K562 (cell line): ENCODE measurements at regions not wholly inside any gene's neighbourhood (a gene's known extent, or its start where the extent isn't known, plus 50 kb on each side); places are given as distances from the start of the nearest gene placed in this dataset.

ENCODE experiments used
- ATAC-seq: fragments of 200-7000 bp; cut with Tn5 transposase; 3 replicates; pipeline ENCODE4 v1.9.1; 2020; ENCODE audit warnings: moderate library complexity
- BruUV-seq: library from RNA; stranded (reverse); fragments of 400-500 nt; replicated peaks from 2 replicates; lab custom pipeline; 2021; lab: Mats Ljungman, UMichigan
- CTCF ChIA-PET: fragments of 300-600 bp; formaldehyde crosslinking; extraction: SDS; loops from one replicate; lab custom pipeline; 2021; ENCODE audit warnings: low intra/inter-chr PET ratio; lab: Yijun Ruan, JAX
- POLR2A ChIA-PET: fragments of 300-600, 350-650 bp; sonication (Branson Sonifier 250); formaldehyde crosslinking; extraction: SDS; loops from one replicate; lab custom pipeline; 2021; ENCODE audit warnings: antibody characterized with exemption, inconsistent platforms; lab: Yijun Ruan, JAX
- DNase-seq, 4 experiments: peaks; one replicate each; pipeline versions ENCODE4 v3.0.0 to v3.0.0-alpha.2; 2011 to 2018; ENCODE audit warnings: low spot score in 3 of 4, mixed read lengths in 3 of 4; ENCODE audit errors: extremely low read depth in 1 of 4
- FAIRE-seq: peaks from 2 replicates; lab custom pipeline; 2011; peaks lifted over from hg19 to GRCh38; lab: Jason Lieb, UNC
- H2AFZ ChIP-seq: 2 replicates; pipeline ENCODE4 v1.6.0; 2011; ENCODE audit warnings: low read depth, low read length, control low read depth, inconsistent platforms
- H3K27ac ChIP-seq: fragments of 200-600 bp; 3 replicates; pipeline ENCODE4 v1.8.0; 2011; ENCODE audit warnings: low read depth, mild to moderate bottlenecking, control low read depth, inconsistent platforms, low read length, moderate library complexity, mixed read lengths; ENCODE audit errors: extremely low read depth
- H3K27me3 ChIP-seq, 2 experiments: fragments of 300-600 bp in 1 of 2; 2 replicates in 1 of 2; 3 replicates in 1 of 2; pipeline versions ENCODE4 v1.6.0 to v1.8.0; 2011; ENCODE audit warnings: inconsistent platforms in 2 of 2, low read length in 2 of 2, mild to moderate bottlenecking in 1 of 2, mixed read lengths in 1 of 2, moderate library complexity in 1 of 2; ENCODE audit not compliant: control insufficient read depth in 2 of 2, insufficient read depth in 2 of 2
- H3K36me3 ChIP-seq: fragments of 300-600 bp; 3 replicates; pipeline ENCODE4 v1.8.0; 2011; ENCODE audit warnings: mild to moderate bottlenecking, low read length, inconsistent platforms; ENCODE audit not compliant: control insufficient read depth, insufficient read depth
- H3K4me1 ChIP-seq, 2 experiments: fragments of 200-600 bp in 1 of 2; replicated peaks in 1 of 2; 2 replicates in 1 of 2; 3 replicates in 1 of 2; pipeline versions ENCODE4 v1.5.1 to v1.8.0; 2011; ENCODE audit warnings: inconsistent platforms in 2 of 2, low read length in 2 of 2, mild to moderate bottlenecking in 1 of 2, mixed read lengths in 1 of 2, moderate library complexity in 1 of 2; ENCODE audit not compliant: control insufficient read depth in 2 of 2, insufficient read depth in 2 of 2
- H3K4me2 ChIP-seq: 2 replicates; pipeline ENCODE4 v1.6.1; 2011; ENCODE audit warnings: low read length, control low read depth, inconsistent platforms, mixed read lengths; ENCODE audit not compliant: insufficient read depth
- H3K4me3 ChIP-seq: fragments of 200-600 bp; sonication (generic), shearing (Covaris generic); 2 replicates; pipeline ENCODE4 v1.5.1; 2016; ENCODE audit warnings: control low read depth, inconsistent platforms
- H3K79me2 ChIP-seq: fragments of 200-600 bp; 3 replicates; pipeline ENCODE4 v1.8.0; 2011; ENCODE audit warnings: low read length, inconsistent platforms; ENCODE audit not compliant: control insufficient read depth, insufficient read depth
- H3K9ac ChIP-seq, 2 experiments: 2 replicates each; pipeline versions ENCODE4 v1.6.0 to v1.6.1; 2011; ENCODE audit warnings: low read depth in 2 of 2, low read length in 2 of 2, control low read depth in 1 of 2, inconsistent platforms in 1 of 2, mild to moderate bottlenecking in 1 of 2, mixed read lengths in 1 of 2; ENCODE audit not compliant: insufficient read depth in 1 of 2
- H3K9me1 ChIP-seq: one replicate; pipeline ENCODE4 v1.6.0; 2011; ENCODE audit warnings: inconsistent platforms, mild to moderate bottlenecking, low read length, moderate library complexity; ENCODE audit not compliant: control insufficient read depth, insufficient read depth
- H3K9me3 ChIP-seq: replicated peaks from 2 replicates; pipeline ENCODE4 v1.5.1; 2011; ENCODE audit warnings: low read depth, low read length, inconsistent platforms; ENCODE audit not compliant: control insufficient read depth, insufficient read depth
- H4K20me1 ChIP-seq: replicated peaks from 2 replicates; pipeline ENCODE4 v1.6.1; 2011; ENCODE audit warnings: low read length, inconsistent platforms, mixed read lengths; ENCODE audit not compliant: control insufficient read depth, insufficient read depth
- HIVEP1 ChIP-seq: fragments of 250-450 bp; sonication (Bioruptor Pico); IDR thresholded peaks from 2 replicates; pipeline ENCODE4 v1.4.0; 2020; ENCODE audit warnings: mild to moderate bottlenecking
- ILK ChIP-seq: fragments of 450-650 bp; IDR thresholded peaks from 2 replicates; pipeline ENCODE4 v1.6.1; 2016; ENCODE audit warnings: missing genetic modification characterization, low read depth, mild to moderate bottlenecking, missing compliant biosample characterization, moderate library complexity, borderline replicate concordance
- KAT7 ChIP-seq: sonication (generic); formaldehyde crosslinking; IDR thresholded peaks from 2 replicates; pipeline ENCODE4 v1.8.0; 2022; ENCODE audit warnings: missing genetic modification reagents, mild to moderate bottlenecking, borderline replicate concordance
- KLF1 ChIP-seq: fragments of 450-650 bp; IDR thresholded peaks from 2 replicates; pipeline ENCODE4 v1.6.1; 2016; ENCODE audit warnings: missing genetic modification characterization, missing compliant biosample characterization
- MGA ChIP-seq: fragments of 450-650 bp; IDR thresholded peaks from 2 replicates; pipeline ENCODE4 v1.6.1; 2016; ENCODE audit warnings: mild to moderate bottlenecking, moderate library complexity
- NFE2 ChIP-seq: IDR thresholded peaks from 2 replicates; pipeline ENCODE4 v1.6.1; 2014; ENCODE audit warnings: antibody characterized with exemption, low read depth
- NR3C1 ChIP-seq: sonication (generic); formaldehyde crosslinking; IDR thresholded peaks from 2 replicates; pipeline ENCODE4 v1.8.1; 2022; ENCODE audit warnings: missing genetic modification reagents
- POU5F1 ChIP-seq: fragments of 150-350 bp; IDR thresholded peaks from 2 replicates; pipeline ENCODE4 v1.6.1; 2014; ENCODE audit warnings: borderline replicate concordance, low read length, low read depth, mild to moderate bottlenecking; ENCODE audit not compliant: partially characterized antibody
- SIN3A ChIP-seq, 2 experiments: fragments of 150-350 bp in 1 of 2; IDR thresholded peaks; 2 replicates each; pipeline ENCODE4 v1.6.1; 2011 to 2016; ENCODE audit warnings: borderline replicate concordance in 2 of 2, low read depth in 2 of 2, low read length in 2 of 2, mild to moderate bottlenecking in 2 of 2, moderate library complexity in 2 of 2; ENCODE audit not compliant: control insufficient read depth in 1 of 2
- SNIP1 ChIP-seq: fragments of 450-650 bp; IDR thresholded peaks from 2 replicates; pipeline ENCODE4 v1.7.1; 2017; ENCODE audit warnings: low read depth, mild to moderate bottlenecking
- TCFL5 ChIP-seq: fragments of 250-450 bp; sonication (Bioruptor Pico); conservative IDR thresholded peaks from 2 replicates; pipeline ENCODE4 v1.6.1; 2021; ENCODE audit warnings: mild to moderate bottlenecking, moderate library complexity, matching md5 sums
- TRIM24 ChIP-seq, 2 experiments: fragments of 450-650 bp; IDR thresholded peaks; 2 replicates each; pipeline ENCODE4 v1.6.1; 2016
- XRCC4 ChIP-seq: IDR thresholded peaks from one replicate; pipeline ENCODE4 v1.6.1; 2011; ENCODE audit not compliant: insufficient read depth, insufficient read length; ENCODE audit errors: extremely low read depth
- ZNF282 ChIP-seq: sonication (generic); formaldehyde crosslinking; IDR thresholded peaks from 2 replicates; pipeline ENCODE4 v1.8.1; 2023; ENCODE audit warnings: missing genetic modification reagents
- ZNF717 ChIP-seq: fragments of 250-450 bp; sonication (Bioruptor Pico); IDR thresholded peaks from 2 replicates; pipeline ENCODE4 v1.5.0; 2021
- in situ Hi-C: fragments of 300-500 bp; cut with MboI; formaldehyde crosslinking; loops from 4 replicates; pipeline ENCODE4 v1.15.0; 2018; ENCODE audit warnings: inconsistent platforms, mixed read lengths
- intact Hi-C: fragments of 100-400 bp; cut with micrococcal nuclease; formaldehyde crosslinking; loops from 2 replicates; pipeline ENCODE4 v1.14.2; 2022

- DNase-seq (no peak), ATAC-seq (no peak), FAIRE-seq (no peak)
- H3K4me3 ChIP-seq = no peak overlapping the region
- H3K9ac ChIP-seq = no peak overlapping the region
- H3K27me3 ChIP-seq = no peaks in the 10 kb centered on the region
- no peaks in the 10 kb centered on the region for H3K36me3 ChIP-seq
- BruUV-seq = no TSS peak
- no peaks in the 10 kb centered on the region for H3K79me2 ChIP-seq
- POLR2A ChIA-PET = no interaction called here
- H3K9me3 ChIP-seq = no peaks in the 10 kb centered on the region
- no peak overlapping the region for H2AFZ ChIP-seq
- H3K4me1 ChIP-seq = no peaks in the 10 kb centered on the region
- CTCF ChIA-PET = no interaction called here
- H4K20me1 ChIP-seq = no peaks in the 10 kb centered on the region
- no peak overlapping the region for H3K4me2 ChIP-seq
- no peak overlapping the region for H3K27ac ChIP-seq
- no peaks in the 10 kb centered on the region for H3K9me1 ChIP-seq
- in situ Hi-C loops = no loop called here
- intact Hi-C loops = no loop called here
- TF ChIP-seq NFE2 (no peak), SNIP1 (no peak), KAT7 (CRISPR knock-in tag) (no peak), TRIM24 (IDR thresholded peaks at IDR 0.05) (no peak), MGA (no peak), TCFL5 (CRISPR knock-in tag) (no peak), ZNF717 (CRISPR knock-in tag) (no peak), HIVEP1 (CRISPR knock-in tag) (no peak), POU5F1 (no peak), ILK (no peak), NR3C1 (CRISPR knock-in tag) (no peak), XRCC4 (no peak), KLF1 (no peak), ZNF282 (CRISPR knock-in tag) (no peak), SIN3A (IDR thresholded peaks at IDR 0.05; ENCODE audit: borderline replicate concordance in 2 of 2, control insufficient read depth in 1 of 2, low read depth in 2 of 2, low read length in 2 of 2) (no peak)
Observed at GRCh38 chr1:189206617-189207016, 1271.0 kb downstream of the BRINP3 start.
